ENCODE measurements at regions not wholly inside any gene's neighbourhood (a gene's known extent, or its start where the extent isn't known, plus 50 kb on each side); places are given as distances from the start of the nearest gene placed in this dataset.

DNA sequence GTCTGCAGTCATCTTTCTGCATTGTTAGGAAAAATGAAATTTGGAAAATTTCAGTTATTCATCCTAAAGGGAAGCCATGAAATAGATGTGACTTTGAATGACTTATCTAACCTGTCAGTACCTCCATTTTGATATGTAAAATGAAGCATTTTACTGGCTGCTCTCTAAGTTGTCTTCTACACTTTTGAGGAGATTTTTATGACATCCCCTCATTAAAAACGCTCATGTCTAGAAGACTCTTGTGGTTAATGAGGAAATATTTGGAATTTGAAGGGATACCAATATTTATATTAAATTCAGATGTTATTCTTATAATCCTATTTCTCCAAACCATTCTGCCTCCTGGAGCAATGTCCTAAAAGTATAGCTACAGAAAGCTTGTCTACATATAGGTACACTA, 73.8 kb upstream of the THUMPD2 start:
- TF ChIP-seq ARNT (IDR thresholded peaks at IDR 0.05): no peak
- TF ChIP-seq LEF1 (IDR thresholded peaks at IDR 0.05; ENCODE audit: borderline replicate concordance): no peak
- no peak for TF ChIP-seq NFRKB (IDR thresholded peaks at IDR 0.05)
- no peak for TF ChIP-seq TARDBP (IDR thresholded peaks at IDR 0.05)
- TF ChIP-seq CTBP1 (IDR thresholded peaks at IDR 0.05; ENCODE audit: borderline replicate concordance): no peak
- TF ChIP-seq, protein P1, sequence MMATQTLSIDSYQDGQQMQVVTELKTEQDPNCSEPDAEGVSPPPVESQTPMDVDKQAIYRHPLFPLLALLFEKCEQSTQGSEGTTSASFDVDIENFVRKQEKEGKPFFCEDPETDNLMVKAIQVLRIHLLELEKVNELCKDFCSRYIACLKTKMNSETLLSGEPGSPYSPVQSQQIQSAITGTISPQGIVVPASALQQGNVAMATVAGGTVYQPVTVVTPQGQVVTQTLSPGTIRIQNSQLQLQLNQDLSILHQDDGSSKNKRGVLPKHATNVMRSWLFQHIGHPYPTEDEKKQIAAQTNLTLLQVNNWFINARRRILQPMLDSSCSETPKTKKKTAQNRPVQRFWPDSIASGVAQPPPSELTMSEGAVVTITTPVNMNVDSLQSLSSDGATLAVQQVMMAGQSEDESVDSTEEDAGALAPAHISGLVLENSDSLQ (IDR thresholded peaks at IDR 0.05): no peak
- TF ChIP-seq FOXM1 (IDR thresholded peaks at IDR 0.05; ENCODE audit: borderline replicate concordance): no peak
- no peak for TF ChIP-seq L3MBTL2 (conservative IDR thresholded peaks at IDR 0.05)
- no peak for TF ChIP-seq SP1 (IDR thresholded peaks at IDR 0.05)
- TF ChIP-seq BHLHE40 (IDR thresholded peaks at IDR 0.05; ENCODE audit: borderline replicate concordance): no peak
- CTCF ChIA-PET: interaction anchor here (2.2 kb wide), 1 partner anchor 15 kb away, joined by 11 read pairs; no protein-coding TSS in a partner anchor
- DNase-seq (ENCODE audit: extremely low spot score): no peak
- POLR2A ChIA-PET: no interaction called here

- TF ChIP-seq TARDBP (IDR thresholded peaks at IDR 0.05) (no peak), ZNF384 (IDR thresholded peaks at IDR 0.05) (no peak), FOXK2 (IDR thresholded peaks at IDR 0.05) (no peak), CTBP1 (IDR thresholded peaks at IDR 0.05; ENCODE audit: borderline replicate concordance) (no peak), SUZ12 (IDR thresholded peaks at IDR 0.05) (no peak), ELF4 (IDR thresholded peaks at IDR 0.05) (no peak), BHLHE40 (IDR thresholded peaks at IDR 0.05; ENCODE audit: borderline replicate concordance) (no peak), HDGF (IDR thresholded peaks at IDR 0.05; ENCODE audit: borderline replicate concordance) (no peak), NFRKB (IDR thresholded peaks at IDR 0.05) (no peak), FOXA1 (IDR thresholded peaks at IDR 0.05) (no peak), FOXM1 (IDR thresholded peaks at IDR 0.05; ENCODE audit: borderline replicate concordance) (no peak), L3MBTL2 (conservative IDR thresholded peaks at IDR 0.05) (no peak), LEF1 (IDR thresholded peaks at IDR 0.05; ENCODE audit: borderline replicate concordance) (no peak), SP1 (IDR thresholded peaks at IDR 0.05) (no peak)
- TF ChIP-seq, protein P1 (IDR thresholded peaks at IDR 0.05): no peak
- POLR2A ChIA-PET: no interaction called here
- CTCF ChIA-PET: interaction anchor here (2.2 kb wide), 1 partner anchor 14 kb away, joined by 11 read pairs; no protein-coding TSS in a partner anchor
- no peak for DNase-seq (ENCODE audit: extremely low spot score)
Observed at GRCh38 chr2:39851651-39852110, 72.6 kb upstream of the THUMPD2 start.

DNA sequence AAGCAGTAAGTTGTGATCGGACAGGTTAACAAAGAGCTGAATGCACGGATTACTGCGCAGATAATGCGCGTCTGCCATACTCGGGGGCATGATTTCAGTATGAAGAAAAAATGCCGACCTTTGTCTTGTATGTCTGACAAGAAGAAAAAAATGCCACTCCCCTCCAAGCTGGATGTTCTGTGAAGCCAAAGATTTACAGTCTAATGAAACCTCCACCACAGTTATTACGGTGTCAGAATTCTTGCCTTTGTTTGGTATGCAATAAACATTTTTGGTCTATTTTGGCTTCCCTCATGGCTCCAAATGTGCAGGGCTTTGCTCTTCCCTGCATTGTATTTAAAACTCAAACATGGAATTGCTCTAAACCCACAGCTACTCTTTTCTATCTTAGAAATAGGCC, 72.2 kb upstream of the THUMPD2 start:
- POLR2A ChIA-PET: no interaction called here
- CTCF ChIA-PET: interaction anchor here (2.2 kb wide), 1 partner anchor 13 kb away, joined by 11 read pairs; no protein-coding TSS in a partner anchor
- DNase-seq (ENCODE audit: extremely low spot score): no peak
- no peak for TF ChIP-seq FOXM1 (IDR thresholded peaks at IDR 0.05; ENCODE audit: borderline replicate concordance)
- TF ChIP-seq BHLHE40 (IDR thresholded peaks at IDR 0.05; ENCODE audit: borderline replicate concordance): no peak
- no peak for TF ChIP-seq FOXA1 (IDR thresholded peaks at IDR 0.05)
- TF ChIP-seq SUZ12 (IDR thresholded peaks at IDR 0.05): no peak
- TF ChIP-seq, protein P1 (IDR thresholded peaks at IDR 0.05): no peak
- TF ChIP-seq ELF4 (IDR thresholded peaks at IDR 0.05): no peak

DNA sequence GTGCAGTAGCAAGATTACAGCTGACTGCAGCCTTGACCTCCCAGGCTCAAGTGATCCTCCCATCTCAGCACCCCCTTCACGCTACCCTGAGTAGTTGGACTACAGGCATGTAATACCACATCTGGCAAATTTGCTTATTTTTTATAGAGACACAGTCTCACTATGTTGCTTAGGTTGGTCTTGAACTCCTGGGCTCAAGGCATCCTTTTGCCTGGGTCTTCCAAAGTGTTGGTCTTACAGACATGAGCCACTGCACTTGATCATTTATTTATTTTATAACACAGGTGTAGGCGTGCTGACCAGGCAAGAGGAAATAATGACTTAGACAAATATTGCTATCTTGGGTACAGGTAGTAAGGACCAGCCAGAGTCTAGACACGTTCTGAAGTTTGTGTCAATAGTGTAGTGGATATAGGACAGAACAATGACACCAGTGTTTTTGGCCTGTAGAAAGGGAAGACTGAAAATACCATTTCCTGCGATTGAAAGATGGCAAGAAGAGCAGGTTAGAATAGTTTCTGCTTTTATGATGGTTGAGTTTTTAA, 71.0 kb upstream of the THUMPD2 start:
- ChIA-PET POLR2A (no interaction called here), CTCF (no interaction called here)
- TF ChIP-seq TARDBP (IDR thresholded peaks at IDR 0.05): no peak
- TF ChIP-seq HDGF (IDR thresholded peaks at IDR 0.05; ENCODE audit: borderline replicate concordance): no peak
- no peak for TF ChIP-seq FOXK2 (IDR thresholded peaks at IDR 0.05)
- TF ChIP-seq FOXA1 (IDR thresholded peaks at IDR 0.05): no peak
- TF ChIP-seq LEF1 (IDR thresholded peaks at IDR 0.05; ENCODE audit: borderline replicate concordance): no peak
- TF ChIP-seq ELF4 (IDR thresholded peaks at IDR 0.05): no peak
- TF ChIP-seq CTBP1 (IDR thresholded peaks at IDR 0.05; ENCODE audit: borderline replicate concordance): no peak
- TF ChIP-seq NFRKB (IDR thresholded peaks at IDR 0.05): no peak
- no peak for DNase-seq (ENCODE audit: extremely low spot score)

DNA sequence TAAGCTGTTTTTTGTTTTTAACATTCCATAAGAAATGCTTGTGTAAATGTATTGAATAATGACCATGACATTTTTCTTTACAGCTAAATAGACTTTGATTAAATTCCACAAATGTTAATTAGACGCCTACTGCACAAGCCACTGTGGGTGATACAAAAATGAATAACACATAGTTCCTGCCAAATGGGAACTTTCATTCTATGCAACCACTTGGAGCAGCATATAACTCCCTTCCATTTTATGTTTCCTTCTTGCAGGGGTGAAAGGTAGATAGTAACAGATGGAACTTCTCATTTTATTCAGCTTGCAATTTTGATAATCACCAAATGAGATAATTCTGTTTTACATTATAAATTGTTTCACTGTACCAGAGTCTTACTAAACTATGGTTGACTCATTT, 70.0 kb upstream of the THUMPD2 start:
- TF ChIP-seq FOXK2 (IDR thresholded peaks at IDR 0.05) (no peak), FOXA1 (IDR thresholded peaks at IDR 0.05) (no peak), SP1 (IDR thresholded peaks at IDR 0.05) (no peak), ZNF384 (IDR thresholded peaks at IDR 0.05) (no peak), NFRKB (IDR thresholded peaks at IDR 0.05) (no peak), ELF4 (IDR thresholded peaks at IDR 0.05) (no peak), SUZ12 (IDR thresholded peaks at IDR 0.05) (no peak), TARDBP (IDR thresholded peaks at IDR 0.05) (no peak), CTBP1 (IDR thresholded peaks at IDR 0.05; ENCODE audit: borderline replicate concordance) (no peak), ARNT (IDR thresholded peaks at IDR 0.05) (no peak), L3MBTL2 (conservative IDR thresholded peaks at IDR 0.05) (no peak), HDGF (IDR thresholded peaks at IDR 0.05; ENCODE audit: borderline replicate concordance) (no peak), BHLHE40 (IDR thresholded peaks at IDR 0.05; ENCODE audit: borderline replicate concordance) (no peak), LEF1 (IDR thresholded peaks at IDR 0.05; ENCODE audit: borderline replicate concordance) (no peak), FOXM1 (IDR thresholded peaks at IDR 0.05; ENCODE audit: borderline replicate concordance) (no peak)
- TF ChIP-seq, protein P1 (IDR thresholded peaks at IDR 0.05): no peak
- no peak for DNase-seq (ENCODE audit: extremely low spot score)
- ChIA-PET CTCF (no interaction called here), POLR2A (no interaction called here)
